Neural cell (in vitro differentiated cells): ENCODE measurements at regions not wholly inside any gene's neighbourhood (a gene's known extent, or its start where the extent isn't known, plus 50 kb on each side); places are given as distances from the start of the nearest gene placed in this dataset.

ENCODE experiments used
- H2AFZ ChIP-seq: fragments of 200-600, 300-800 bp; sonication (generic), shearing (Covaris generic); 2 replicates; pipeline ENCODE4 v1.6.0; 2014; ENCODE audit warnings: low read depth, mild to moderate bottlenecking, antibody characterized with exemption, low read length, moderate library complexity
- H3F3A ChIP-seq: fragments of 200-600 bp; shearing (Covaris generic); 2 replicates; pipeline ENCODE4 v1.6.1; 2016; ENCODE audit warnings: mild to moderate bottlenecking, moderate library complexity, mixed read lengths, antibody characterized with exemption, low read length; ENCODE audit not compliant: insufficient read depth, poor library complexity, severe bottlenecking
- H3K27ac ChIP-seq: fragments of 200-600, 300-800 bp; sonication (generic), shearing (Covaris generic); 2 replicates; pipeline ENCODE4 v1.5.1; 2014; ENCODE audit warnings: mild to moderate bottlenecking, low read length, moderate library complexity
- H3K27me3 ChIP-seq: fragments of 300-800, 200-600 bp; sonication (generic), shearing (Covaris generic); 2 replicates; pipeline ENCODE4 v1.6.0; 2014; ENCODE audit warnings: mild to moderate bottlenecking, low read depth, low read length, moderate library complexity; ENCODE audit not compliant: insufficient read depth
- H3K36me3 ChIP-seq: fragments of 300-800, 200-600 bp; sonication (generic), shearing (Covaris generic); 2 replicates; pipeline ENCODE4 v1.5.1; 2014; ENCODE audit warnings: mild to moderate bottlenecking, antibody characterized with exemption, low read length, moderate library complexity; ENCODE audit not compliant: insufficient read depth
- H3K4me2 ChIP-seq: fragments of 300-800, 200-600 bp; sonication (generic), shearing (Covaris generic); 2 replicates; pipeline ENCODE4 v1.6.0; 2014; ENCODE audit warnings: mild to moderate bottlenecking, low read length
- H3K4me3 ChIP-seq: fragments of 300-800, 200-600 bp; sonication (generic), shearing (Covaris generic); 2 replicates; pipeline ENCODE4 v1.5.1; 2014; ENCODE audit warnings: mild to moderate bottlenecking, low read length, moderate library complexity
- H3K79me2 ChIP-seq: fragments of 200-600 bp; shearing (Covaris generic); replicated peaks from 2 replicates; pipeline ENCODE4 v1.6.0; 2014; ENCODE audit warnings: mild to moderate bottlenecking, low read length, moderate library complexity; ENCODE audit not compliant: insufficient read depth
- H3K9ac ChIP-seq: fragments of 300-800, 200-600 bp; sonication (generic), shearing (Covaris generic); 2 replicates; pipeline ENCODE4 v1.6.1; 2016; ENCODE audit warnings: mild to moderate bottlenecking, low read length, mixed read lengths
- H3K9me2 ChIP-seq: fragments of 200-600 bp; shearing (Covaris generic); 2 replicates; pipeline ENCODE4 v1.6.1; 2016; ENCODE audit warnings: mild to moderate bottlenecking, low read length, mixed read lengths; ENCODE audit not compliant: insufficient read depth
- H3K9me3 ChIP-seq: fragments of 200-600, 300-800 bp; sonication (generic), shearing (Covaris generic); 2 replicates; pipeline ENCODE4 v1.6.1; 2016; ENCODE audit warnings: mild to moderate bottlenecking, mixed run types, low read length, moderate library complexity, mixed read lengths
- H4K20me1 ChIP-seq: fragments of 200-600 bp; shearing (Covaris generic); 2 replicates; pipeline ENCODE4 v1.6.1; 2016; ENCODE audit warnings: mild to moderate bottlenecking, mixed run types; ENCODE audit not compliant: insufficient read depth
- EP300 ChIP-seq: fragments of 450-650 bp; conservative IDR thresholded peaks from 2 replicates; pipeline ENCODE4 v1.6.1; 2014; ENCODE audit warnings: antibody characterized with exemption, mild to moderate bottlenecking, moderate library complexity; ENCODE audit not compliant: poor library complexity, severe bottlenecking
- EZH2 ChIP-seq: fragments of 200-600, 300-800 bp; shearing (Covaris generic), sonication (generic); IDR thresholded peaks from 2 replicates; pipeline ENCODE4 v1.6.1; 2014; ENCODE audit warnings: antibody characterized with exemption, low read length, borderline replicate concordance, mild to moderate bottlenecking; ENCODE audit not compliant: insufficient read depth, poor library complexity, severe bottlenecking
- MXI1 ChIP-seq: fragments of 450-650 bp; conservative IDR thresholded peaks from 2 replicates; pipeline ENCODE4 v1.6.1; 2014; ENCODE audit warnings: antibody characterized with exemption, mild to moderate bottlenecking; ENCODE audit not compliant: poor library complexity, severe bottlenecking
- POLR2AphosphoS5 ChIP-seq: IDR thresholded peaks from 2 replicates; pipeline ENCODE4 v1.6.1; 2012
- RAD21 ChIP-seq: fragments of 450-650 bp; conservative IDR thresholded peaks from 2 replicates; pipeline ENCODE4 v1.6.1; 2014; ENCODE audit warnings: antibody characterized with exemption, mild to moderate bottlenecking, moderate library complexity
- SMC3 ChIP-seq: fragments of 450-650 bp; conservative IDR thresholded peaks from 2 replicates; pipeline ENCODE4 v1.6.1; 2014; ENCODE audit warnings: antibody characterized with exemption, mild to moderate bottlenecking, moderate library complexity; ENCODE audit not compliant: poor library complexity
- TAF1 ChIP-seq: IDR thresholded peaks from 2 replicates; pipeline ENCODE4 v1.6.1; 2012; ENCODE audit warnings: low read depth
- TF ChIP-seq, protein P1 (sequence below): fragments of 450-650 bp; IDR thresholded peaks from 2 replicates; pipeline ENCODE4 v1.5.1; 2014; ENCODE audit warnings: antibody characterized with exemption, mild to moderate bottlenecking, moderate library complexity; ENCODE audit not compliant: poor library complexity, severe bottlenecking
- TF ChIP-seq, protein P2 (sequence below): IDR thresholded peaks from 2 replicates; pipeline ENCODE4 v1.6.1; 2012; ENCODE audit warnings: borderline replicate concordance

DNA sequence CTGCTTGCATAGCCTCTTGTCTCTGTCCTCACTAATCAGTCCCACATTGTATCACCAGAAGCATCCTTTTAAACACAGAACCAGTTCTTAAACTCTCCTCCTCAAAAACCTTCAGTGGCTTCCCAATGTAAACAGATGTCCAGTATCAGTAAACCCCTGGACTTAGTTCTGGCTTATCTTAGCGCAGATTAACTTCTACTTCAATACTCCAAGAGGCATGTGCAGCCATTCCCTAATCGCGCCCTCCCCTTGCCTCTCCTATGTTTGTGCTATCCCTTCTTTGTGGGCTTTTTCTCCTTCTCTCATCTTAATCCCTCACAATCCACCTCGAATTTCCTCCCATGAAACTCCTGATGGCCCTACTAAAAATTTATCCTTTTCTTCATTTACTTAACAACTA is 193.8 kb downstream of the FBXO8 start:
- Histone ChIP-seq H4K20me1 (no peaks in the 10 kb centered on the region), H3K36me3 (no peaks in the 10 kb centered on the region), H3F3A (no peaks in the 10 kb centered on the region), H3K9me3 (no peaks in the 10 kb centered on the region), H3K4me3 (no peak overlapping the region), H3K27me3 (no peaks in the 10 kb centered on the region), H3K79me2 (no peaks in the 10 kb centered on the region), H3K27ac (no peak overlapping the region), H3K4me2 (no peak overlapping the region), H3K9me2 (no peaks in the 10 kb centered on the region), H3K9ac (no peak overlapping the region), H2AFZ (no peak overlapping the region)
- TF ChIP-seq, protein P1, sequence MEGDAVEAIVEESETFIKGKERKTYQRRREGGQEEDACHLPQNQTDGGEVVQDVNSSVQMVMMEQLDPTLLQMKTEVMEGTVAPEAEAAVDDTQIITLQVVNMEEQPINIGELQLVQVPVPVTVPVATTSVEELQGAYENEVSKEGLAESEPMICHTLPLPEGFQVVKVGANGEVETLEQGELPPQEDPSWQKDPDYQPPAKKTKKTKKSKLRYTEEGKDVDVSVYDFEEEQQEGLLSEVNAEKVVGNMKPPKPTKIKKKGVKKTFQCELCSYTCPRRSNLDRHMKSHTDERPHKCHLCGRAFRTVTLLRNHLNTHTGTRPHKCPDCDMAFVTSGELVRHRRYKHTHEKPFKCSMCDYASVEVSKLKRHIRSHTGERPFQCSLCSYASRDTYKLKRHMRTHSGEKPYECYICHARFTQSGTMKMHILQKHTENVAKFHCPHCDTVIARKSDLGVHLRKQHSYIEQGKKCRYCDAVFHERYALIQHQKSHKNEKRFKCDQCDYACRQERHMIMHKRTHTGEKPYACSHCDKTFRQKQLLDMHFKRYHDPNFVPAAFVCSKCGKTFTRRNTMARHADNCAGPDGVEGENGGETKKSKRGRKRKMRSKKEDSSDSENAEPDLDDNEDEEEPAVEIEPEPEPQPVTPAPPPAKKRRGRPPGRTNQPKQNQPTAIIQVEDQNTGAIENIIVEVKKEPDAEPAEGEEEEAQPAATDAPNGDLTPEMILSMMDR = no peak
- TF ChIP-seq EZH2 (no peak), POLR2AphosphoS5 (no peak), TAF1 (no peak), SMC3 (no peak), RAD21 (no peak), MXI1 (no peak), EP300 (no peak)
- TF ChIP-seq, protein P2, sequence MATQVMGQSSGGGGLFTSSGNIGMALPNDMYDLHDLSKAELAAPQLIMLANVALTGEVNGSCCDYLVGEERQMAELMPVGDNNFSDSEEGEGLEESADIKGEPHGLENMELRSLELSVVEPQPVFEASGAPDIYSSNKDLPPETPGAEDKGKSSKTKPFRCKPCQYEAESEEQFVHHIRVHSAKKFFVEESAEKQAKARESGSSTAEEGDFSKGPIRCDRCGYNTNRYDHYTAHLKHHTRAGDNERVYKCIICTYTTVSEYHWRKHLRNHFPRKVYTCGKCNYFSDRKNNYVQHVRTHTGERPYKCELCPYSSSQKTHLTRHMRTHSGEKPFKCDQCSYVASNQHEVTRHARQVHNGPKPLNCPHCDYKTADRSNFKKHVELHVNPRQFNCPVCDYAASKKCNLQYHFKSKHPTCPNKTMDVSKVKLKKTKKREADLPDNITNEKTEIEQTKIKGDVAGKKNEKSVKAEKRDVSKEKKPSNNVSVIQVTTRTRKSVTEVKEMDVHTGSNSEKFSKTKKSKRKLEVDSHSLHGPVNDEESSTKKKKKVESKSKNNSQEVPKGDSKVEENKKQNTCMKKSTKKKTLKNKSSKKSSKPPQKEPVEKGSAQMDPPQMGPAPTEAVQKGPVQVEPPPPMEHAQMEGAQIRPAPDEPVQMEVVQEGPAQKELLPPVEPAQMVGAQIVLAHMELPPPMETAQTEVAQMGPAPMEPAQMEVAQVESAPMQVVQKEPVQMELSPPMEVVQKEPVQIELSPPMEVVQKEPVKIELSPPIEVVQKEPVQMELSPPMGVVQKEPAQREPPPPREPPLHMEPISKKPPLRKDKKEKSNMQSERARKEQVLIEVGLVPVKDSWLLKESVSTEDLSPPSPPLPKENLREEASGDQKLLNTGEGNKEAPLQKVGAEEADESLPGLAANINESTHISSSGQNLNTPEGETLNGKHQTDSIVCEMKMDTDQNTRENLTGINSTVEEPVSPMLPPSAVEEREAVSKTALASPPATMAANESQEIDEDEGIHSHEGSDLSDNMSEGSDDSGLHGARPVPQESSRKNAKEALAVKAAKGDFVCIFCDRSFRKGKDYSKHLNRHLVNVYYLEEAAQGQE = no peak

DNA sequence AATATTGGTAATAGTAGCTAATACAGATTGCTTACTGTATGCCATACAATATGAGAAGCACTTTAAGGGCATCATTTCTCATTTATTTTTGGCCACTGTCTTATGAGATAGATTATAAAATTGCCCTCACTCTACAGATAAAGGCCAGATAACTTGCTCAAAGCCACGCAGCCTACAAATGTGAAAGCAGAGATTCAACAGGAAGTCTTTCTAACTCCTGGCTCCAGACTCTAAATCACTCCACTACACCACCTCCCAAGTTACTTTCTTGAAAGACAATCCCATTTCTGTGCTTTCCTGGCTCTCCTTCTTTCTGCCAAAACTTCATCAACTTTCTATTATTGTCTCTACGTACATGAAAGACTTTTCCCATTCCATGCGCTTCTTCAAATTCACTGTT is 194.7 kb downstream of the FBXO8 start:
- Histone ChIP-seq H3K9me3 (no peaks in the 10 kb centered on the region), H3K79me2 (no peaks in the 10 kb centered on the region), H3F3A (no peaks in the 10 kb centered on the region), H3K9ac (no peak overlapping the region), H2AFZ (no peak overlapping the region), H3K27ac (no peak overlapping the region), H4K20me1 (no peaks in the 10 kb centered on the region), H3K4me2 (no peak overlapping the region), H3K27me3 (no peaks in the 10 kb centered on the region), H3K4me3 (no peak overlapping the region), H3K36me3 (no peaks in the 10 kb centered on the region), H3K9me2 (no peaks in the 10 kb centered on the region)
- TF ChIP-seq POLR2AphosphoS5 = no peak
- TF ChIP-seq, protein P1 = no peak
- TF ChIP-seq, protein P2 = no peak
- TF ChIP-seq SMC3 = no peak
- no peak for TF ChIP-seq EZH2
- no peak for TF ChIP-seq EP300
- TF ChIP-seq MXI1 = no peak
- TF ChIP-seq TAF1 = no peak
- TF ChIP-seq RAD21 = no peak
